Loucy (cell line): ENCODE measurements at regions not wholly inside any gene's neighbourhood (a gene's known extent, or its start where the extent isn't known, plus 50 kb on each side); places are given as distances from the start of the nearest gene placed in this dataset.

ENCODE experiments used
- H2AFZ ChIP-seq: fragments of 200-600 bp; sonication (generic); 2 replicates; pipeline ENCODE4 v1.6.0; 2016; ENCODE audit warnings: antibody characterized with exemption, mild to moderate bottlenecking, low read length, moderate library complexity
- H3F3A ChIP-seq: fragments of 200-600 bp; 2 replicates; pipeline ENCODE4 v1.6.0; 2016; ENCODE audit warnings: antibody characterized with exemption, low read depth, mild to moderate bottlenecking
- H3K27me3 ChIP-seq: fragments of 200-600 bp; sonication (generic); 2 replicates; pipeline ENCODE4 v1.6.1; 2014; ENCODE audit warnings: low read length, mild to moderate bottlenecking; ENCODE audit not compliant: insufficient read depth, poor library complexity, severe bottlenecking
- H3K36me3 ChIP-seq: fragments of 200-600 bp; sonication (generic); 2 replicates; pipeline ENCODE4 v1.6.1; 2016; ENCODE audit warnings: low read length; ENCODE audit not compliant: insufficient read depth
- H3K4me1 ChIP-seq: fragments of 200-600 bp; sonication (generic); 2 replicates; pipeline ENCODE4 v1.5.1; 2014; ENCODE audit warnings: low read length, mild to moderate bottlenecking; ENCODE audit not compliant: insufficient read depth, poor library complexity, severe bottlenecking
- H3K4me2 ChIP-seq: fragments of 200-600 bp; sonication (generic); 2 replicates; pipeline ENCODE4 v1.6.0; 2014; ENCODE audit warnings: antibody characterized with exemption, low read length, low read depth, mild to moderate bottlenecking; ENCODE audit not compliant: poor library complexity, severe bottlenecking
- H3K4me3 ChIP-seq: fragments of 200-600 bp; sonication (generic); 2 replicates; pipeline ENCODE4 v1.5.1; 2014; ENCODE audit warnings: low read length, mild to moderate bottlenecking, mixed read lengths; ENCODE audit not compliant: poor library complexity, severe bottlenecking
- H3K79me2 ChIP-seq: fragments of 200-600 bp; sonication (generic); 2 replicates; pipeline ENCODE4 v1.6.1; 2014; ENCODE audit warnings: low read length; ENCODE audit not compliant: insufficient read depth
- H3K9ac ChIP-seq: fragments of 200-600 bp; sonication (generic); 2 replicates; pipeline ENCODE4 v1.6.0; 2014; ENCODE audit warnings: mild to moderate bottlenecking, low read depth, low read length, moderate library complexity; ENCODE audit not compliant: poor library complexity, severe bottlenecking
- H3K9me2 ChIP-seq: fragments of 200-600 bp; sonication (generic); replicated peaks from 2 replicates; pipeline ENCODE4 v1.6.1; 2016; ENCODE audit warnings: low read depth, low read length, mixed read lengths
- H3K9me3 ChIP-seq: fragments of 200-600 bp; sonication (generic); 2 replicates; pipeline ENCODE4 v1.6.1; 2014; ENCODE audit warnings: mild to moderate bottlenecking, antibody characterized with exemption, low read length, low read depth; ENCODE audit not compliant: insufficient read depth
- H4K20me1 ChIP-seq: fragments of 200-600 bp; sonication (generic); 2 replicates; pipeline ENCODE4 v1.6.0; 2014; ENCODE audit warnings: antibody characterized with exemption, low read length, mild to moderate bottlenecking; ENCODE audit not compliant: insufficient read depth, poor library complexity, severe bottlenecking
- CTCF ChIP-seq: fragments of 200-600 bp; sonication (generic); conservative IDR thresholded peaks from 2 replicates; pipeline ENCODE4 v1.5.1; 2014; ENCODE audit warnings: mild to moderate bottlenecking, antibody characterized with exemption, low read length
- EZH2phosphoT487 ChIP-seq: fragments of 200-600 bp; IDR thresholded peaks from 2 replicates; pipeline ENCODE4 v1.6.1; 2018; ENCODE audit warnings: antibody characterized with exemption, mild to moderate bottlenecking, moderate library complexity, borderline replicate concordance

DNA sequence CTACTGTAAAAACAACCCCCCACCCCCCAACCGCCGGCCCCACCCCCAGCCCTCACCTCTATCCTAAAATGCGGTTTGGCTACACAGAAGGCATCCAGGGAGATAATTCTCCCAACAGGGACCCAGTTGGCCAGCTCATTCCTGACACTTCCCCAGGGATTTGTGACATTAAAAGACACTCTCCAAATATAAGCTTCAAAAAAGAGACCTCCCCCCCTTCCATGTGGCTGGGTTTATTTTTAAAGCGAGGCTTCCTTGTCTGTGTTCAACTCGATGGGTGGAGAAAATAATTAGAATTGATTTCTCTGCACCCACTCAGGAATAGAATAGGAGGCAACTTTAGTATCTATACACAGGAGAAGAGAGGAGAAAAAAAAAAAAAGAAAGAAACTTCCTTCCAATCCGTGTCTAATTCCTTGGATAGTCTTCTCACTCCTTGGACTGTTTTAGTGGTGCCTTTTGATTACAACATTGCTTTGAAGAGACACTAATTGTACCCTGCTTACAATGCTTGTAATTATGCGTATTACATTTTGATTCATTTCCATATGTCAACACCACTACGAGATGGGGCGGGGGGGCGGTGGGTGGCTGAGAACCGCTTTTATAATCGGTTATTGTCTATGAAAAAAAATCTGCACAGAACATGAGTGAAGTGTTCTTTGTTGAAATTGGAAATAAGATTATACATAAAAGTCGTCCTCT, 500.4 kb downstream of the MIAT start:
- Histone ChIP-seq H3K4me3 (no peak overlapping the region), H2AFZ (no peak overlapping the region), H3K36me3 (no peaks in the 10 kb centered on the region), H3K79me2 (no peaks in the 10 kb centered on the region), H4K20me1 (no peaks in the 10 kb centered on the region), H3F3A (no peaks in the 10 kb centered on the region), H3K9ac (no peak overlapping the region), H3K4me2 (no peak overlapping the region), H3K27me3 (no peaks in the 10 kb centered on the region), H3K9me2 (no peaks in the 10 kb centered on the region), H3K9me3 (no peaks in the 10 kb centered on the region), H3K4me1 (no peaks in the 10 kb centered on the region)
- no peak for TF ChIP-seq CTCF

GRCh38 chr22:27159016-27159415, 501.6 kb downstream of the MIAT start:
- Histone ChIP-seq H3K4me1 (no peaks in the 10 kb centered on the region), H3K27me3 (no peaks in the 10 kb centered on the region)

GRCh38 chr22:27159716-27160295, 502.4 kb downstream of the MIAT start:
- Histone ChIP-seq H3K9me2 (no peaks in the 10 kb centered on the region), H3K27me3 (no peaks in the 10 kb centered on the region), H3K4me2 (no peak overlapping the region), H3K79me2 (no peaks in the 10 kb centered on the region), H2AFZ (no peak overlapping the region), H3K36me3 (no peaks in the 10 kb centered on the region), H3K4me3 (no peak overlapping the region), H4K20me1 (no peaks in the 10 kb centered on the region), H3K9ac (no peak overlapping the region), H3F3A (no peaks in the 10 kb centered on the region), H3K9me3 (no peaks in the 10 kb centered on the region), H3K4me1 (no peaks in the 10 kb centered on the region)
- no peak for TF ChIP-seq CTCF
- no peak for TF ChIP-seq EZH2phosphoT487

More at GRCh38 chr22:27159016-27159415, 501.6 kb downstream of the MIAT start:
- Histone ChIP-seq H3K9ac (no peak overlapping the region), H2AFZ (no peak overlapping the region), H3K36me3 (no peaks in the 10 kb centered on the region), H3K4me3 (no peak overlapping the region), H3K9me3 (no peaks in the 10 kb centered on the region), H3K9me2 (no peaks in the 10 kb centered on the region), H3F3A (no peaks in the 10 kb centered on the region), H3K4me2 (no peak overlapping the region), H4K20me1 (no peaks in the 10 kb centered on the region), H3K79me2 (no peaks in the 10 kb centered on the region)
- no peak for TF ChIP-seq EZH2phosphoT487
- TF ChIP-seq CTCF = no peak
